ENCODE measurements at regions not wholly inside any gene's neighbourhood (a gene's known extent, or its start where the extent isn't known, plus 50 kb on each side); places are given as distances from the start of the nearest gene placed in this dataset.

DNA sequence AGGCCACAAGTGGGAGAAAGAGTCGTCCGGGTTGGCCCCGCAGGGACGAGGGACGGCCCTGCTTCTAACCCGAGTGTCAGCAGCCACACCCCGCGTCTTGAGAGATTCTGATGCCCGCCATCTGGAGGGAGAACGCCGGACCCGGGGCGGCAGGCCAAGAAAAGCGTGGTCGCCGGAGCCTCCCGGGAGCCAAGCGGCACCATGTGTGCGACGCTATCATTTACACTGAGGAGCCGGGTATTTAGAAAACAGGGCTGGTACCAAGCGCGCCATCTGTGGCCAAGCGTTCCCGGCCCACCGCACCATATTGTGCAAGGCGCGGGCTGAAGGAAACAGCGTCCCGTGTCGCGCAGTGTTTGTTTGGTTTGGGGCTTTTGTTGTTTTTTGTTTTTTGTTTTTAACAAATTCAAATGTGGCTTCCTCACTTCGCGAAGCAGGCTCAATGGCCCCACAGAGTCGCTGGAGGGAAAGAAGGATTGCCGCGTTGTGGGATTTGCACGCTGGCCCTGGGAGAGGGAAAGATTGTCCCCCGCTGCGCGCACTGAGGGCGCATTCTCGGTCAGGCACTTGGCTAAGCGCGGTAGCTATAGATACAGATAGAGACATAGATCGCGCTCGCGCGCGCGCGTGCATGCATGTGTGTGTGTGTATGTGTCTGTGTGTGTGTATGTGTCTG is 153.8 kb downstream of the BCL11B start:
- Mint-ChIP-seq H3K36me3 (peaks cover 7% of the 10 kb centered on the region), H3K4me1 (peaks cover 0 to 12% (median 6%) of the 10 kb centered on the region in 3 donors), H3K4me3 (peak overlapping the region; percentile 51 to 75 (median 66)), H3K9me3 (peaks cover 0 to 16% (median 10%) of the 10 kb centered on the region in 3 donors), H3K27me3 (peaks cover 3 to 14% of the 10 kb centered on the region in 2 donors), H3K27ac (peak overlapping the region in 1 of 2 donors; percentile 4)
- peaks cover 0 to 29% of the 10 kb centered on the region in 2 experiments for H3K27me3 ChIP-seq (replicated peaks in 1 of 2; ENCODE audit: control insufficient read depth in 2 of 2, extremely low read depth in 1 of 2, insufficient read depth in 2 of 2, low read length in 1 of 2)
- ChIA-PET POLR2A (no interaction called here), CTCF (no interaction called here)
- peaks cover 0 to 15% of the 10 kb centered on the region in 2 experiments for H3K4me1 ChIP-seq (ENCODE audit: control insufficient read depth in 1 of 2, extremely low read depth in 1 of 2, insufficient read depth in 2 of 2, low read length in 2 of 2)
- peak overlapping the region; percentile 10 to 63 for H3K4me3 ChIP-seq (ENCODE audit: control insufficient read depth in 1 of 2, extremely low read depth in 1 of 2, low read length in 1 of 2)
- no peaks in the 10 kb centered on the region for H3K36me3 ChIP-seq (ENCODE audit: control insufficient read depth in 2 of 2, extremely low read depth in 1 of 2, insufficient read depth in 1 of 2, low read length in 1 of 2)
- H3K9me3 ChIP-seq, result no peaks in the 10 kb centered on the region
- ATAC-seq (replicated peaks in 1 of 4) (peak; percentile 43 to 64 (median 60)), DNase-seq (peak in 8 of 35 experiments; percentile 8 to 32 (median 14))
- 30% methylated on average over 43 of the region's 53 CpGs for WGBS (ENCODE audit: insufficient coverage)
- no peak overlapping the region for H3K27ac ChIP-seq (ENCODE audit: low read length)

DNA sequence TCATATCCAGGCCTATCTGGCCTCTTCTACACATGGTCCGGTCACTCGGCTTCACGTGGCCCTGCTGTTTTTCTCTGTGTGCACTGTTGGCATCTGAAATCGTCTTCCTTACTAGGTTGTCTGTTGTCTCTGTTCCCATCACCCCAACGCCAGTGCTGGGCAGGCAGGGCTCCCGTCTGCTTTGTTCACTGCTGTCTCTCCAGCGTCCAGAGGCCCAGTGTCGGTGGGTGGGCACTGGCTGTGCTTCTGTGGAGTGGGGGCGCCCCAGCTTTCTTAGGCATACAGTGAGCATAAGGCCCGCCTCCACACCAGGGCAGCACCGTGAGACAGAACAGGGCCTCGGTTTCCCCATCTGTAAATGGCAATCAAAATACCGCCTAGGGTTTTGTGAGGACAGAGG is 153.1 kb downstream of the BCL11B start:
- ChIA-PET CTCF (interaction anchor here in 1 of 2 donors (0.9 kb wide), 1 partner anchor 153 kb away, joined by 3 read pairs; the partner anchor contains the start of gene BCL11B), POLR2A (no interaction called here)
- Mint-ChIP-seq H3K36me3 (peaks cover 7% of the 10 kb centered on the region), H3K4me1 (peaks cover 0 to 12% (median 6%) of the 10 kb centered on the region in 3 donors), H3K27ac (no peak overlapping the region), H3K27me3 (peaks cover 3 to 14% of the 10 kb centered on the region in 2 donors), H3K4me3 (peak overlapping the region in 2 of 3 donors; percentile 66 to 75), H3K9me3 (peaks cover 0 to 11% (median 7%) of the 10 kb centered on the region in 3 donors)
- WGBS (ENCODE audit: insufficient coverage), result 89% methylated on average over 10 of the region's 13 CpGs
- peaks cover 0 to 29% of the 10 kb centered on the region in 2 experiments for H3K27me3 ChIP-seq (replicated peaks in 1 of 2; ENCODE audit: control insufficient read depth in 2 of 2, extremely low read depth in 1 of 2, insufficient read depth in 2 of 2, low read length in 1 of 2)
- ATAC-seq (replicated peaks in 1 of 4) (no peak), DNase-seq (peak in 1 of 35 experiments; percentile 3)
- H3K4me3 ChIP-seq (ENCODE audit: control insufficient read depth in 1 of 2, extremely low read depth in 1 of 2, low read length in 1 of 2), result no peak overlapping the region
- no peaks in the 10 kb centered on the region for H3K36me3 ChIP-seq (ENCODE audit: control insufficient read depth in 2 of 2, extremely low read depth in 1 of 2, insufficient read depth in 1 of 2, low read length in 1 of 2)
- H3K4me1 ChIP-seq (ENCODE audit: control insufficient read depth in 1 of 2, extremely low read depth in 1 of 2, insufficient read depth in 2 of 2, low read length in 2 of 2), result peaks cover 0 to 15% of the 10 kb centered on the region in 2 experiments
- no peak overlapping the region for H3K27ac ChIP-seq (ENCODE audit: low read length)
- H3K9me3 ChIP-seq, result no peaks in the 10 kb centered on the region
